ENCODE measurements at regions not wholly inside any gene's neighbourhood (a gene's known extent, or its start where the extent isn't known, plus 50 kb on each side); places are given as distances from the start of the nearest gene placed in this dataset.

DNA sequence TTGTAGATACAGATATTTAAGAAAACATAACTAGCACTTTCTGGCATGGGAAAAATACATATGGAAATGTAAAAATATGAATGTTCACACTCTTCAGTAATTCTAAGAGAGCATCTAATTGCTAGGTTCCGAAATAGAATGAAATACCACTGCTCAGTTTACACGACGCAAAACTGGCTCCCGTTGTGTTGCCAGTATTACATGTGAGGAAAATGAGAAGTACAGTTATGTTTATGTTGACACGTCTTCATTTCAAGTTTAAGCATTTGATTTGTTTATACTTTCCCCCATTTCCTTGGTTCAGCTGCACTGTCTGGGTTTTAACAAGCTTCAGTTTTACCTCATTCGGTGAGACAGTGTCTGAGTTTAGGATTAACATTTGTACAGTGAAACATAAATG, 275.8 kb upstream of the SEMA3D start:
- no peak overlapping the region for H3K27ac ChIP-seq
- TF ChIP-seq, protein P1, sequence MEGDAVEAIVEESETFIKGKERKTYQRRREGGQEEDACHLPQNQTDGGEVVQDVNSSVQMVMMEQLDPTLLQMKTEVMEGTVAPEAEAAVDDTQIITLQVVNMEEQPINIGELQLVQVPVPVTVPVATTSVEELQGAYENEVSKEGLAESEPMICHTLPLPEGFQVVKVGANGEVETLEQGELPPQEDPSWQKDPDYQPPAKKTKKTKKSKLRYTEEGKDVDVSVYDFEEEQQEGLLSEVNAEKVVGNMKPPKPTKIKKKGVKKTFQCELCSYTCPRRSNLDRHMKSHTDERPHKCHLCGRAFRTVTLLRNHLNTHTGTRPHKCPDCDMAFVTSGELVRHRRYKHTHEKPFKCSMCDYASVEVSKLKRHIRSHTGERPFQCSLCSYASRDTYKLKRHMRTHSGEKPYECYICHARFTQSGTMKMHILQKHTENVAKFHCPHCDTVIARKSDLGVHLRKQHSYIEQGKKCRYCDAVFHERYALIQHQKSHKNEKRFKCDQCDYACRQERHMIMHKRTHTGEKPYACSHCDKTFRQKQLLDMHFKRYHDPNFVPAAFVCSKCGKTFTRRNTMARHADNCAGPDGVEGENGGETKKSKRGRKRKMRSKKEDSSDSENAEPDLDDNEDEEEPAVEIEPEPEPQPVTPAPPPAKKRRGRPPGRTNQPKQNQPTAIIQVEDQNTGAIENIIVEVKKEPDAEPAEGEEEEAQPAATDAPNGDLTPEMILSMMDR (conservative IDR thresholded peaks at IDR 0.05) = no peak

GRCh38 chr7:85457911-85458310, 271.1 kb upstream of the SEMA3D start:
- H3K27ac ChIP-seq = no peak overlapping the region
- TF ChIP-seq, protein P1 (conservative IDR thresholded peaks at IDR 0.05) = no peak

DNA sequence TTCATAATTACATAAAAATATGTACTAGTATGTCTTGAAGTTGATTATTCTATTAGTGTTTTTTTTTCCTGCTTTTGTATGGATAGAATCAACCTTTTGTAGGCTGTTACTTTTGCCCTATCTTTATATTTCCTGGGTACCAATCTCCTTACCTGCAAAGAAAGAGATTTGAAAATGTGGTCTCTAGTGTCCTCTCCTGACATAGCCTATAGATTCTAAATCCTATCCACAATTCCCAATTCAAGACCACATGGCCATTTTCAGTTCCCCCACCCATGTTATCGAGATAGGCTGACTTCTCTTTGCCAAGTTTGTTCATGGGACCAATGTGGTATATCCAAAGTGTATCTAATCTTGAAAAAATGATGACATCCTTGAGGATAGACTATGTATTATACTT, 269.4 kb upstream of the SEMA3D start:
- TF ChIP-seq, protein P1 (conservative IDR thresholded peaks at IDR 0.05) = no peak
- H3K27ac ChIP-seq = no peak overlapping the region

GRCh38 chr7:85454904-85455303, 268.0 kb upstream of the SEMA3D start:
- no peak overlapping the region for H3K27ac ChIP-seq
- TF ChIP-seq, protein P1 (conservative IDR thresholded peaks at IDR 0.05) = no peak

DNA sequence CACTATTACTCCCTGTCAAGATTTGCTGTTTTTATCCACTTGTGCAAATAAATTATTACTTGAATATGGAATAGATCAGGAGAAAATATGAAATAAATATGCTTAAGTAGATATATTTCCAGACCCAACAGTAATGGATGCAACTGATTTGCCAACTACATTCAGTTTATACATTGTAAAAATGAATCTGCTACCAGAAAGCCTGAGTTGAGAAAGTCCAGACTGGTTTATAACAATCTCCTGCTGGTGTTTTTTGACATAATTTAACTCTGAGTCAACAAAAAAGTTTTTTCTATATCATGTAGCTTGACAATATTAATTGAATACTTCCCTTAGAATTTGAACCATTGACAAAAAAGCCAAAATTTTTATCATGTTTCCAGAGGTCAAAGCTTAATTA, 265.8 kb upstream of the SEMA3D start:
- TF ChIP-seq, protein P1 (conservative IDR thresholded peaks at IDR 0.05) = no peak
- H3K27ac ChIP-seq = no peak overlapping the region

DNA sequence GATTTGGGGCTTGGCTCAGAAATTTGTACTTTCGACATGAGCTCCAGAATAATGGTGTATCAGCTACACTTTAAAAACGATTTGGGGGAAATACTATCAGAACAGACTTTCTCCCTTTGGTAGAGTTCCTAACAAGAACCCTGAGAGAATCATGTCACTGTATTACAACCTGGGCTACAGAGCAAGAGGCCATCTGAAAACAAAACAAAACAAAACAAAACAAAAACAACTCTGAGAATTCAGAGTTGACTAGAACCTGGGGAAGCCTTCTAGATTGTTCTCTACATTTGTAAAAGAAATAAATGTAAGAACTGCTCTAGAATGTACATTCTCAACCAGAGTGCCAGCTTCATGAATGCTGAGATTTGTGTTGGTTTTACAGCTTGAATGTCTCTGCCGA, 262.6 kb upstream of the SEMA3D start:
- H3K27ac ChIP-seq = no peak overlapping the region
- TF ChIP-seq, protein P1 (conservative IDR thresholded peaks at IDR 0.05) = no peak

- TF ChIP-seq, protein P1 (conservative IDR thresholded peaks at IDR 0.05) = no peak
- H3K27ac ChIP-seq = no peak overlapping the region
Observed at GRCh38 chr7:85447004-85447403, 260.1 kb upstream of the SEMA3D start.
